ENCODE measurements at regions not wholly inside any gene's neighbourhood (a gene's known extent, or its start where the extent isn't known, plus 50 kb on each side); places are given as distances from the start of the nearest gene placed in this dataset.

DNA sequence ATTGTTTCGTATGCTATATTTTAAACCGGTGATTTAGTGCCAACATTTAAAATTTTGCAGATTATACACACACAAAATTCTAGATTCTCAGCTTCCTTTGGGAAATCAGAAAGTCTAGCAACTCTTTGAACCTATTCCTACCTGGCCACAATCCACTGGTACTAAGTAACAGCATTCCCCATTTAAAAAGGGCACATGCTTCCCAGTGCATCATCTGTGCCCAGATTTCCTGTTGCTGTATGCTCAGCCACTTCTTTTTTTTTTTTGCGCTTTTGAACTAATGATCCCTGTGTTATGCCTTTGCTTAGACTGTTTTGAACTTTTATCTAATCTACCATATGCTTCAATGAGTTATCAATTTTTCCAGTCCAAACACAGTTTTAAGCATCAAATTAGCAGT, 548.4 kb downstream of the PLPP3 start:
- no peak for DNase-seq (ENCODE audit: insufficient read length, low spot score)
- no peak for TF ChIP-seq PAX5 (IDR thresholded peaks at IDR 0.05; ENCODE audit: insufficient read depth, low read length, severe bottlenecking)
- FAIRE-seq: no peak

DNA sequence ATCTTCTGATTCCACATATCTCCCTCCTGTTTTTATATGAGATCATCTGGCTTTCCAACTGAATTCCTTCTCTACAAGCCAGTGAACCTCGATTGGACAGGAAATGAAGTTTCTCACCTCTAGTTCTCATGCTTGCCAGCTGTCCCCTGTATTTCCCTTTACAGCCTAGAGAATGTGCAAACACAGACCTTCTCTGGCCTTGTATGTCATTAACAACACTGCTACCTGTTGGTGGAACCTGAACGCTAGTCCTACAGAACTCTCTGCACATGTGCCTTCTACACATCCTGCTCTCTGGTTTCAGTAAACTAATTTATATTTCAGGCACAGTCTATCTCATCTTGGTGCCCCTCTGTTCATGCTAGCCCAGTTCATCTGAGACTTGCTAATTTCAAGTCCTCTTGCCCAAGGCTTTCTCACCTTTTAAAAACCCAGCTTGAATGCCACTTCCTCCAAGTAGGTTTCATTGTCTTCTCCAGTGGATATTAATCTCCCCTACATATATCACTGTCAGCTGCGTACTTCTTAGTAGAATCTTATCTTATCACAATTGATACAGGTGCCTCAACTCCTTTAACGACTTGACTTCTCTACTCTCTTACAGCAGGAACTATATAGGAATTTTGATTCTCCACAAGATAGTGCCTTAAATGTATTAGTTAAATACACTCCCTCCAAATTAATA, 549.9 kb downstream of the PLPP3 start:
- no peak for FAIRE-seq
- no peak for TF ChIP-seq PAX5 (IDR thresholded peaks at IDR 0.05; ENCODE audit: insufficient read depth, low read length, severe bottlenecking)
- TF ChIP-seq TAF1 (IDR thresholded peaks at IDR 0.05; ENCODE audit: low read depth, low read length): no peak
- TF ChIP-seq SPI1 (IDR thresholded peaks at IDR 0.05; ENCODE audit: low read depth, low read length): no peak
- no peak for TF ChIP-seq POU2F2 (IDR thresholded peaks at IDR 0.05; ENCODE audit: low read depth, low read length)
- TF ChIP-seq POLR2A (IDR thresholded peaks at IDR 0.05; ENCODE audit: low read depth, low read length): no peak
- TF ChIP-seq POLR2AphosphoS5 (IDR thresholded peaks at IDR 0.05; ENCODE audit: low read depth, low read length): no peak
- no peak for DNase-seq (ENCODE audit: insufficient read length, low spot score)

DNA sequence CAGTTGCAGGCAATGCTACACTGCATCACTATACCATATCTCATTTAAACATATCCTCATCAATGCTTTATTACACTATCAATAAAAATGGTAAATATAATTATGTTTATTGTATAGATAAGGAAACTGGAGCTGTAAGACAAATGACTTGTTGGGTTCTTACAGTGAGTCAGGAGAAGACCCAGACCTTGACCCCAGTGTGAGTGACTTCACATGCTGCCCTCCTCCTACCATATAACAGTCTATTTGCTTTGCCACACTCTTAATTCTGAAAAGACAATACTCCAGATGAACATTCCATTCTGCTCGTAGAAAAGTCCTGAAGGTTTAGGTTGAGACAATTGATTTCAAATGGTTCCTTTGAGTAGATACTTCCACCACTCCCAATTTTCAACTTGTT, 550.5 kb downstream of the PLPP3 start:
- FAIRE-seq (no peak), DNase-seq (ENCODE audit: insufficient read length, low spot score) (no peak)
- no peak for TF ChIP-seq PAX5 (IDR thresholded peaks at IDR 0.05; ENCODE audit: insufficient read depth, low read length, severe bottlenecking)
- no peak for TF ChIP-seq POLR2A (IDR thresholded peaks at IDR 0.05; ENCODE audit: low read depth, low read length)
- no peak for TF ChIP-seq POLR2AphosphoS5 (IDR thresholded peaks at IDR 0.05; ENCODE audit: low read depth, low read length)
- TF ChIP-seq TAF1 (IDR thresholded peaks at IDR 0.05; ENCODE audit: low read depth, low read length): no peak
- no peak for TF ChIP-seq POU2F2 (IDR thresholded peaks at IDR 0.05; ENCODE audit: low read depth, low read length)
- TF ChIP-seq SPI1 (IDR thresholded peaks at IDR 0.05; ENCODE audit: low read depth, low read length): no peak

DNA sequence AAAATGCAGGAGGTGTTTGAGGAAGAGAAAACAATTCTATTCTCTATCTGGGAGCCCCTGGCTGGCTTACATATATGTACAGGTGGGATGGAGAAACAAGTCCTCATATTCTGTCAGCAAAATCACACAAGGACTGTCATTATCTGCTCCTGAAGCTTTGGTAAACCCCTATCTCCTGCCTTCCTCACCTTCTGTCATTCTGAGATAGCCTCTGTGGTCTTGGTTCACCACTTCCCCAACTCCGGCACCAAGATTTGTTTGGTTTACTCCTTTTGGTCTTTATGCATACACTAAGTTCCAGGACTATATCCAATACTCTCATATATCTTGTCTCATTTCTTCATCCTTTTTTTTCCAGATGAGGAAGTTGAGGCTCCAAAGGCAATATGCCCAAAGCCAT, 551.1 kb downstream of the PLPP3 start:
- DNase-seq (ENCODE audit: insufficient read length, low spot score): no peak
- no peak for TF ChIP-seq TAF1 (IDR thresholded peaks at IDR 0.05; ENCODE audit: low read depth, low read length)
- no peak for TF ChIP-seq PAX5 (IDR thresholded peaks at IDR 0.05; ENCODE audit: insufficient read depth, low read length, severe bottlenecking)
- TF ChIP-seq POLR2A (IDR thresholded peaks at IDR 0.05; ENCODE audit: low read depth, low read length): no peak
- no peak for TF ChIP-seq POU2F2 (IDR thresholded peaks at IDR 0.05; ENCODE audit: low read depth, low read length)
- no peak for TF ChIP-seq POLR2AphosphoS5 (IDR thresholded peaks at IDR 0.05; ENCODE audit: low read depth, low read length)
- peak; percentile 76 for TF ChIP-seq SPI1 (IDR thresholded peaks at IDR 0.05; ENCODE audit: low read depth, low read length)
- FAIRE-seq: no peak

DNA sequence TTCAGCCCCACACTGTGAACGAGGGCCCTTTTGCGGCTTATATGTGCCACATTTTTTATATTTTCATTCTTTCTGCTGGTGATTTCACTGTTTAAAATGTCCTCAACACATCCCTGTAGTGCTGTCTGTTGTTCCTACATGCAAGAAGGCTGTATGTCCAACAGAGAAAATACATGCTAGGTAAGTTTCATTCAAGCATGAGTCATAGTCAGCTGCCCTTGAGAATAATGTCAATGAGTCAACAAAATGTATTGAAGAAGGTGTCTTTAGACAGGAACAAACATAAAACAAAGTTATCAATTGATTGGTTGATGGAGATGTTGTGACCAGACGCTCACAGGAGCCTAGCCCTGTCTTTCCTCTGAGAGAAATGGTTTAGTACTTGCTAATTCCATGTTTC, 553.4 kb downstream of the PLPP3 start:
- FAIRE-seq (no peak), DNase-seq (ENCODE audit: insufficient read length, low spot score) (no peak)
- TF ChIP-seq POU2F2 (IDR thresholded peaks at IDR 0.05; ENCODE audit: low read depth, low read length): no peak
- no peak for TF ChIP-seq POLR2AphosphoS5 (IDR thresholded peaks at IDR 0.05; ENCODE audit: low read depth, low read length)
- TF ChIP-seq POLR2A (IDR thresholded peaks at IDR 0.05; ENCODE audit: low read depth, low read length): no peak
- TF ChIP-seq TAF1 (IDR thresholded peaks at IDR 0.05; ENCODE audit: low read depth, low read length): no peak
- TF ChIP-seq PAX5 (IDR thresholded peaks at IDR 0.05; ENCODE audit: insufficient read depth, low read length, severe bottlenecking): no peak
- no peak for TF ChIP-seq SPI1 (IDR thresholded peaks at IDR 0.05; ENCODE audit: low read depth, low read length)

DNA sequence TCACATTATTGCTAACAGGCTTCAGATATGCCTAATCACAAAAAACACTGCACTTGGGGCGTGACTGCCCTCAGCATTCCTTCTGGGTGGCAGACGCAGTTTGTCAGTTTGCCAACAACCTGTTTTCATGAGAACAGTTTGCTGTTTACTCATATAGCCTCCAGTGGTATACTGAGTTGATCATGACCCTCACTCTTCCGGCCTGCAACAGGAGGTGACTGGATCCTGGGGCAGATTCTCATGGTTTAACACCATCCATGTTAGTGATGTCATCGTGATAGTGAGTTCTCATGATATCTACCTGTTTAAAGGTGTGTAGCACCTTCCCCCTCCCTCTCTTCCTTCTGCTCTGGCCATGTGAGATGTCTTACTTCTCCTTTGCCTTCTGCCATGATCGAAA, 555.2 kb downstream of the PLPP3 start:
- FAIRE-seq (no peak), DNase-seq (ENCODE audit: insufficient read length, low spot score) (no peak)
- TF ChIP-seq POLR2A (IDR thresholded peaks at IDR 0.05; ENCODE audit: low read depth, low read length): no peak
- no peak for TF ChIP-seq POLR2AphosphoS5 (IDR thresholded peaks at IDR 0.05; ENCODE audit: low read depth, low read length)
- TF ChIP-seq TAF1 (IDR thresholded peaks at IDR 0.05; ENCODE audit: low read depth, low read length): no peak

DNA sequence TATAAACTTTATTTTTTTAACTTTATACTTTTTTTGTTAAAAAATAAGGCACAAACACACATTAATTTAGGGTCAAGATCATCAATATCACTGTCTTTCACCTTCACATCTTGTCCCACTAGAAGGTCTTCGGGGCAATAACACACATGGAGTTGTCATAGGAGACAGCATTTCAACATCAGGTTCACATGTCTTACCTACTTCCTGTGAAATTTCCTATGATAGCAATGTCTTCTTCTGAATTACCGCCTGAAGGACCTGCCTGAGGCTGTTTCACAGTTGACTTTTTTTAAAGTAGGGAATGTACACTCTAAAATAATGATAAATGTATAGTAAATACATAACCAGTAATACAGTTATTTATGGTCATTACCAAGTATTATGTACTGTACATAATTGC, 559.4 kb downstream of the PLPP3 start:
- DNase-seq (ENCODE audit: insufficient read length, low spot score): no peak
- FAIRE-seq: no peak
- no peak for TF ChIP-seq POLR2AphosphoS5 (IDR thresholded peaks at IDR 0.05; ENCODE audit: low read depth, low read length)
- no peak for TF ChIP-seq POU2F2 (IDR thresholded peaks at IDR 0.05; ENCODE audit: low read depth, low read length)
- no peak for TF ChIP-seq SPI1 (IDR thresholded peaks at IDR 0.05; ENCODE audit: low read depth, low read length)
- no peak for TF ChIP-seq PAX5 (IDR thresholded peaks at IDR 0.05; ENCODE audit: insufficient read depth, low read length, severe bottlenecking)
- no peak for TF ChIP-seq POLR2A (IDR thresholded peaks at IDR 0.05; ENCODE audit: low read depth, low read length)
- TF ChIP-seq TAF1 (IDR thresholded peaks at IDR 0.05; ENCODE audit: low read depth, low read length): no peak

DNA sequence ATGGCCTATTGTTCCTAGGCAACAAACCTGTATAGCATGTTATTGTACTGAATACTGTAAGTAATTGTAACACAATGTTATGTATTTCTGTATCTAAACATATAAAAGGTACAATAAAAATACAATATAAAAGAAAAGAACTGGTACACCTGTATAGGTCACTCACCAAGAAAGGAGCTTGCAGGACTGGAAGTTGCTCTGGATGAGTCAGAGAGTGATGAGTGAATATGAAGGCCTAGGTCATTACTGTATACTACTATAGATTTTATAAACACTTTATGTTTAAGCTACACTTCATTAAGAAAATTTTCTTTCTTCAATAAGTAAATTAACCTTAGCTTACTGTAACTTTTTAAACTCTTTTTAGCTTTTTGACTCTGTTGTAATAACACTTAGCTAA, 559.9 kb downstream of the PLPP3 start:
- TF ChIP-seq TAF1 (IDR thresholded peaks at IDR 0.05; ENCODE audit: low read depth, low read length) (no peak), POLR2A (IDR thresholded peaks at IDR 0.05; ENCODE audit: low read depth, low read length) (no peak), PAX5 (IDR thresholded peaks at IDR 0.05; ENCODE audit: insufficient read depth, low read length, severe bottlenecking) (no peak), POU2F2 (IDR thresholded peaks at IDR 0.05; ENCODE audit: low read depth, low read length) (no peak), SPI1 (IDR thresholded peaks at IDR 0.05; ENCODE audit: low read depth, low read length) (no peak), POLR2AphosphoS5 (IDR thresholded peaks at IDR 0.05; ENCODE audit: low read depth, low read length) (no peak)
- FAIRE-seq: no peak
- no peak for DNase-seq (ENCODE audit: insufficient read length, low spot score)

DNA sequence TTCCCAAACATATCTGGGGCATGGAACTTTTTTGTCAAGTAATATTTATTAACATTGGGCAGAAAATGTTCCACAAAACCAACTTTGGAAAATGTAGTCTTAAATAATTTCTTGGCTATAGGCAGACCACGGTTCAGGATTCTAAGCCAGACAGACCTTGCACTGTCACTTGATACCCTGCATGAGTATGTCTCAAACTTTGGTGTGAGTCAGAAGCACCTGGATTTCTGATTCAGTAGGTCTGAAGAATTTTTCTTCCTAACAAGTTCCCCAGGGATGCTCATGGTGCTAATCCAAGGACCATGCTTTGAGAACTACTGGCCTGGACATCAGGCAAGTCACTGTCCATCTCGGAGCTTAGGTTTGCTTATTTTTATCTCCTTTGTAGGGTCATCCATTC, 562.0 kb downstream of the PLPP3 start:
- DNase-seq (ENCODE audit: insufficient read length, low spot score): no peak
- TF ChIP-seq PAX5 (IDR thresholded peaks at IDR 0.05; ENCODE audit: insufficient read depth, low read length, severe bottlenecking) (no peak), POLR2AphosphoS5 (IDR thresholded peaks at IDR 0.05; ENCODE audit: low read depth, low read length) (no peak), TAF1 (IDR thresholded peaks at IDR 0.05; ENCODE audit: low read depth, low read length) (no peak), SPI1 (IDR thresholded peaks at IDR 0.05; ENCODE audit: low read depth, low read length) (no peak), POU2F2 (IDR thresholded peaks at IDR 0.05; ENCODE audit: low read depth, low read length) (no peak), POLR2A (IDR thresholded peaks at IDR 0.05; ENCODE audit: low read depth, low read length) (no peak)
- FAIRE-seq: no peak

DNA sequence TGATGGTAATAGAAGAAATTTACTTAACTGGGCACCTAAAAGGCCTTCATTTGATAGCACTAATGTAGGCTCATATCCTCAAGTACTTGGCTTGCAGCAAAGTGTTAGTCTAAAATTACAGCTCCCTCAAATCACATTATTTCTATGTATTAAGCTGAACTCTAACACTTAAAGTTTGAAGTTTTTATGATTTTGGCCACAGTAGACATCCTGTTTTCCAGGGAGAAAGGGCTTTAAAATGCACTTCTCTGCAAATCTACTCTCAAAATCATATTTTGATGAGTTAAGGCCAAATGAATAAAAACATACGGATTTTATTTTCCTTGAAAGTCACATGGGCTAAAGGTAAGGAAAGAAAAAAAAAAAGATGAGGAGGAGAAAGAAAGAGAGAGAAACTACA, 575.5 kb downstream of the PLPP3 start:
- DNase-seq (ENCODE audit: insufficient read length, low spot score): no peak
- TF ChIP-seq PAX5 (IDR thresholded peaks at IDR 0.05; ENCODE audit: insufficient read depth, low read length, severe bottlenecking) (no peak), TAF1 (IDR thresholded peaks at IDR 0.05; ENCODE audit: low read depth, low read length) (no peak), POU2F2 (IDR thresholded peaks at IDR 0.05; ENCODE audit: low read depth, low read length) (no peak), POLR2A (IDR thresholded peaks at IDR 0.05; ENCODE audit: low read depth, low read length) (no peak), POLR2AphosphoS5 (IDR thresholded peaks at IDR 0.05; ENCODE audit: low read depth, low read length) (no peak), SPI1 (IDR thresholded peaks at IDR 0.05; ENCODE audit: low read depth, low read length) (no peak)
- FAIRE-seq: no peak
